ENCODE measurements at regions not wholly inside any gene's neighbourhood (a gene's known extent, or its start where the extent isn't known, plus 50 kb on each side); places are given as distances from the start of the nearest gene placed in this dataset.

DNA sequence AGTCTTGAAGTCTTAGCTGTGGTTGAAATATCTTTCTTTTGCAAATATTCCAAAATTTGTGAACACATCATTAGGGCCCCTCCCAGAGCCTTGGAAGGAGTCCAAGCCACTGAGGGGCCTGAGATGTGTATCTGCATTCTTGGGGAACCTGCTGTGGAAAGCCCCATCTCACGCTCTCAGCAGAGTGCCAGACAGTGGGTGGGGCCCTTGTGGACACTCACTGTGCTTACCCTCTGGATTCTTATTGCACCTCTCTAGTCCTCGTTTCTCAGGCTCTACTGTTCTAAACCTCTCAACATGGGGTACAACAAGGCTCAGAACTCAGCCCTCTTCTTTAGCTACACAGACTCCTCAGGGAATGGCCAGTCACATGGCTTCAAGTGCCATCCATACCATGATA lies 416.2 kb upstream of the CDH4 start:
- Histone ChIP-seq H3K27me3 (ENCODE audit: insufficient read depth, poor library complexity, severe bottlenecking) (peaks cover 2% of the 10 kb centered on the region), H3K4me3 (replicated peaks; ENCODE audit: insufficient read depth, low read length) (no peak overlapping the region), H3K27ac (replicated peaks) (no peak overlapping the region)
- TF ChIP-seq, protein P1, sequence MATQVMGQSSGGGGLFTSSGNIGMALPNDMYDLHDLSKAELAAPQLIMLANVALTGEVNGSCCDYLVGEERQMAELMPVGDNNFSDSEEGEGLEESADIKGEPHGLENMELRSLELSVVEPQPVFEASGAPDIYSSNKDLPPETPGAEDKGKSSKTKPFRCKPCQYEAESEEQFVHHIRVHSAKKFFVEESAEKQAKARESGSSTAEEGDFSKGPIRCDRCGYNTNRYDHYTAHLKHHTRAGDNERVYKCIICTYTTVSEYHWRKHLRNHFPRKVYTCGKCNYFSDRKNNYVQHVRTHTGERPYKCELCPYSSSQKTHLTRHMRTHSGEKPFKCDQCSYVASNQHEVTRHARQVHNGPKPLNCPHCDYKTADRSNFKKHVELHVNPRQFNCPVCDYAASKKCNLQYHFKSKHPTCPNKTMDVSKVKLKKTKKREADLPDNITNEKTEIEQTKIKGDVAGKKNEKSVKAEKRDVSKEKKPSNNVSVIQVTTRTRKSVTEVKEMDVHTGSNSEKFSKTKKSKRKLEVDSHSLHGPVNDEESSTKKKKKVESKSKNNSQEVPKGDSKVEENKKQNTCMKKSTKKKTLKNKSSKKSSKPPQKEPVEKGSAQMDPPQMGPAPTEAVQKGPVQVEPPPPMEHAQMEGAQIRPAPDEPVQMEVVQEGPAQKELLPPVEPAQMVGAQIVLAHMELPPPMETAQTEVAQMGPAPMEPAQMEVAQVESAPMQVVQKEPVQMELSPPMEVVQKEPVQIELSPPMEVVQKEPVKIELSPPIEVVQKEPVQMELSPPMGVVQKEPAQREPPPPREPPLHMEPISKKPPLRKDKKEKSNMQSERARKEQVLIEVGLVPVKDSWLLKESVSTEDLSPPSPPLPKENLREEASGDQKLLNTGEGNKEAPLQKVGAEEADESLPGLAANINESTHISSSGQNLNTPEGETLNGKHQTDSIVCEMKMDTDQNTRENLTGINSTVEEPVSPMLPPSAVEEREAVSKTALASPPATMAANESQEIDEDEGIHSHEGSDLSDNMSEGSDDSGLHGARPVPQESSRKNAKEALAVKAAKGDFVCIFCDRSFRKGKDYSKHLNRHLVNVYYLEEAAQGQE (IDR thresholded peaks at IDR 0.05; ENCODE audit: insufficient replicate concordance, low read depth), result no peak
- TF ChIP-seq CTCF (IDR thresholded peaks at IDR 0.05; ENCODE audit: insufficient read depth, low read length) (no peak), POLR2AphosphoS5 (IDR thresholded peaks at IDR 0.05; ENCODE audit: low read depth) (no peak), GABPA (IDR thresholded peaks at IDR 0.05; ENCODE audit: low read depth) (no peak), SPI1 (IDR thresholded peaks at IDR 0.05; ENCODE audit: borderline replicate concordance, low read depth) (no peak)
- DNase-seq (ENCODE audit: low read depth in 1 of 2, low spot score in 1 of 2), result no peak

DNA sequence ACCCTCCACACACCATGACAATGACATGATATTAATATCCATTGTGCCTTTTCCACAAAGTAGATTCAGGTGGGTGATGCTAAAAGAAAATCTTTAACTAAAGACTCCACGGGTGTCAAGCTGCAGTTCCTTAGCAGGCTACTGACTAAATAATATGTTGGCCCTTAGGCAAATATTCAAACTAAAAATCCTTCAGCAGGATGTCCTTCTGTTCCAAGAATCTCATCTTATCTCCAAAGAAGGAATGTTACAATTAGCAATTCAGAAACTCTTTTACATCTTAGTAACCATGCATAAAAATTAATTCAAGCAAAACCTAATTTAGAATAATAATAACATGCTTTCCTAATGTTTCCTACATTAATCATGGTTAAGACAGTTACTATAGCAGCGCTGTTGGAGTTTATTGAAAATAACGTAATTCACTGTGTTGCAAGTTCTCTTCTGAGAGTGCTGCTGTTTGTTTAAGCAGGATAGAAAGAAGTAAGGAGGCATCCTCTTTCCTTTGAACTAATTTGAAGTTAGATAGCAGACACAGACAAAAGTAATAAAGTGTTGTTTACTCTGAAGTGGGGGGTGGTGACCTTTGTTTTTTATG lies 414.8 kb upstream of the CDH4 start:
- Histone ChIP-seq H3K4me3 (replicated peaks; ENCODE audit: insufficient read depth, low read length) (no peak overlapping the region), H3K27me3 (ENCODE audit: insufficient read depth, poor library complexity, severe bottlenecking) (peaks cover 2% of the 10 kb centered on the region), H3K27ac (replicated peaks) (no peak overlapping the region)
- DNase-seq (ENCODE audit: low read depth in 1 of 2, low spot score in 1 of 2), result no peak
- no peak for TF ChIP-seq SPI1 (IDR thresholded peaks at IDR 0.05; ENCODE audit: borderline replicate concordance, low read depth)
- TF ChIP-seq, protein P1 (IDR thresholded peaks at IDR 0.05; ENCODE audit: insufficient replicate concordance, low read depth), result no peak
- TF ChIP-seq POLR2AphosphoS5 (IDR thresholded peaks at IDR 0.05; ENCODE audit: low read depth), result no peak
- no peak for TF ChIP-seq CTCF (IDR thresholded peaks at IDR 0.05; ENCODE audit: insufficient read depth, low read length)
- no peak for TF ChIP-seq GABPA (IDR thresholded peaks at IDR 0.05; ENCODE audit: low read depth)

DNA sequence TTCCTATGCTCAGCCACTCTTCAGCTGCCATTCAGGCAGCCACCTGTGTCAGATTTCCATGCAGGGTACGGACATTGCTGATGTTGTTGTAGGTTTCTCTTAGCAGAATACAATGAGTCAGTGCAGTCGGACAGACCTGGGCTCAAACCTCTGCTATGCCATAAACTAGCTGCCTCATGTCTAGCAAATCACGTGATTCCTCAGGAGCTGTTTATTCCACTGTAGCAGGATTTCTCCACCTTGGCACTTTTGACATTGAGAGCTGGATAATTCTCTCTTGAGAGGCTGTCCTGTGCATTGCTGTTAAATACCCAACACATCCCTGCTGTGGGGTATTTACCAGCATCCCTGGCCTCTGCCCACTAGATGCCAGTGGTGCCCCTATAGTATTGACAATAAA lies 413.8 kb upstream of the CDH4 start:
- no peak overlapping the region for H3K27ac ChIP-seq (replicated peaks)
- DNase-seq (ENCODE audit: low read depth in 1 of 2, low spot score in 1 of 2), result no peak
- no peak overlapping the region for H3K4me3 ChIP-seq (replicated peaks; ENCODE audit: insufficient read depth, low read length)
- TF ChIP-seq, protein P1 (IDR thresholded peaks at IDR 0.05; ENCODE audit: insufficient replicate concordance, low read depth), result no peak
- TF ChIP-seq SPI1 (IDR thresholded peaks at IDR 0.05; ENCODE audit: borderline replicate concordance, low read depth) (no peak), CTCF (IDR thresholded peaks at IDR 0.05; ENCODE audit: insufficient read depth, low read length) (no peak), POLR2AphosphoS5 (IDR thresholded peaks at IDR 0.05; ENCODE audit: low read depth) (no peak), GABPA (IDR thresholded peaks at IDR 0.05; ENCODE audit: low read depth) (no peak)
- peaks cover 2% of the 10 kb centered on the region for H3K27me3 ChIP-seq (ENCODE audit: insufficient read depth, poor library complexity, severe bottlenecking)

Measured in HL-60 (cell line).